GM10266 (cell line): ENCODE measurements at regions not wholly inside any gene's neighbourhood (a gene's known extent, or its start where the extent isn't known, plus 50 kb on each side); places are given as distances from the start of the nearest gene placed in this dataset.
"Not testable (repeated sequence)": the region's sequence is repeated elsewhere in the genome, so short reads cannot be mapped to it uniquely, and the experiment has no call there.

Source experiments
- DNase-seq: peaks from one replicate; pipeline ENCODE4 v3.0.0; 2012; ENCODE audit errors: extremely low spot score
- TF ChIP-seq, protein P1 (sequence below): IDR thresholded peaks from 2 replicates; pipeline ENCODE4 v1.5.1; 2012; ENCODE audit warnings: mild to moderate bottlenecking, low read depth; ENCODE audit not compliant: control insufficient read depth, insufficient read depth; ENCODE audit errors: missing control alignments

DNA sequence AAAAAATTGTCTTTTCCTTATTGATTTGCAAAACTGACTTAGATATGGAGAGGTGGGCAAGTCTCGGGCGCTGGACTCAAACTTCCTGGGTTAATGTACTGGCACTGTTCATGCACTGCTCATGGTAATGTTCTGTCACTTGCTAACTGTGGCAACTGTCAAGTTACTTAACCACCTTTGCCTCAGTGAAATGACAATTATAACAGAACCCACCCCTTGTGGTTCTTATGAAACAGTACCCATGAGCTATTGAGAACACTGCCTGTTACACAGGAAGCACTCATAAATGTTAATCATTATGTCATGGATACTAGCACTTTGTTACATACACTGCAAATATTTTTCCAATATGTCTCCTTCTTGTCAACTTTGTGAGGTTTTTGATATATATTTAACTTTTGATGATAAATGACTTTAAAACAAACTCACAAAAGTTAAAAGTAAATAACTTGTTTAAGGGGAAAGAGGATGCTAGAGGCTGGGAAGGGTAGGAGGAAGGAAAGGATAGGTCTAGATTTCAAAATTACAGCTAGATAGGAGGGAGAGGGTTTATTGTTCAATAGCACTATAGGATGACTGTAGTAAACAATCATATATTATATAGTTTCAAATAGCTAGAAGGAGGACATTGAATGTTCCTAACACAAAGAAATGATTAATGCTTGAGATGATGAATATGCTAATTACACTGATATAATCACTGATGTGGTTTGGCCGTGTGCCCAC, 342.5 kb downstream of the ADGRL2 start:
- DNase-seq, result no peak
- TF ChIP-seq, protein P1, sequence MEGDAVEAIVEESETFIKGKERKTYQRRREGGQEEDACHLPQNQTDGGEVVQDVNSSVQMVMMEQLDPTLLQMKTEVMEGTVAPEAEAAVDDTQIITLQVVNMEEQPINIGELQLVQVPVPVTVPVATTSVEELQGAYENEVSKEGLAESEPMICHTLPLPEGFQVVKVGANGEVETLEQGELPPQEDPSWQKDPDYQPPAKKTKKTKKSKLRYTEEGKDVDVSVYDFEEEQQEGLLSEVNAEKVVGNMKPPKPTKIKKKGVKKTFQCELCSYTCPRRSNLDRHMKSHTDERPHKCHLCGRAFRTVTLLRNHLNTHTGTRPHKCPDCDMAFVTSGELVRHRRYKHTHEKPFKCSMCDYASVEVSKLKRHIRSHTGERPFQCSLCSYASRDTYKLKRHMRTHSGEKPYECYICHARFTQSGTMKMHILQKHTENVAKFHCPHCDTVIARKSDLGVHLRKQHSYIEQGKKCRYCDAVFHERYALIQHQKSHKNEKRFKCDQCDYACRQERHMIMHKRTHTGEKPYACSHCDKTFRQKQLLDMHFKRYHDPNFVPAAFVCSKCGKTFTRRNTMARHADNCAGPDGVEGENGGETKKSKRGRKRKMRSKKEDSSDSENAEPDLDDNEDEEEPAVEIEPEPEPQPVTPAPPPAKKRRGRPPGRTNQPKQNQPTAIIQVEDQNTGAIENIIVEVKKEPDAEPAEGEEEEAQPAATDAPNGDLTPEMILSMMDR, result no peak

DNA sequence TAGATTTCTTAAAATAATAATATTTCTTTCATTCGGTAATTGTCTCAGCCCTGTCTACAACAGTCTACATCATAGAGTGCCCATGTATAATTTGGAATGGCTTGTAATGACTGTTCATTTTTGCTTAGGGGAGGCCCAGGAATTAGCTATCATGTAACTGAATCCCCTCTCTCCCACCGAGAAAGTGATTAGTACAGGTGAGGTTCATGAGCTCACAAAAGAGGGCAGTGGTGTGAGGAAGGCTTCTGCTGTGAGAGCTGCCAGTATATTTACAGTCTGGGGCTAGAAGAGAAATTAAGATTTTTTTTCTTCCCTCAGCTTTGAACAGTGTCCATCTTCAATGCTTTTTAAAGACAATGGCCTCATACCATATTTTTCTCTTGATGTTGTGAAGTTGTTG, 340.7 kb downstream of the ADGRL2 start:
- TF ChIP-seq, protein P1, result no peak
- DNase-seq, result no peak

GRCh38 chr1:82139751-82140468, 339.2 kb downstream of the ADGRL2 start:
- no peak for DNase-seq
- TF ChIP-seq, protein P1, result no peak

DNA sequence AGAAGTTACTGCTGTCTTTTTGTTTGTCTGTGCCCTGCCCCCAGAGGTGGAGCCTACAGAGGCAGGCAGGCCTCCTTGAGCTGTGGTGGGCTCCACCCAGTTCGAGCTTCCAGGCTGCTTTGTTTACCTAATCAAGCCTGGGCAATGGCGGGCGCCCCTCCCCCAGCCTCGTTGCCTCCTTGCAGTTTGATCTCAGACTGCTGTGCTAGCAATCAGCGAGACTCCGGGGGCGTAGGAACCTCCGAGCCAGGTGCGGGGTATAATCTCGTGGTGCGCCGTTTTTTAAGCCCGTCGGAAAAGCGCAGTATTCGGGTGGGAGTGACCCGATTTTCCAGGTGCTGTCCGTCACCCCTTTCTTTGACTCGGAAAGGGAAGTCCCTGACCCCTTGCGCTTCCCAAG, 335.6 kb downstream of the ADGRL2 start:
- DNase-seq, result not testable (repeated sequence)

- no peak for DNase-seq
- TF ChIP-seq, protein P1, result no peak
Observed at GRCh38 chr1:82125866-82126265, 325.1 kb downstream of the ADGRL2 start.

GRCh38 chr1:82125119-82125518, 324.4 kb downstream of the ADGRL2 start:
- no peak for DNase-seq
- TF ChIP-seq, protein P1, result no peak

DNA sequence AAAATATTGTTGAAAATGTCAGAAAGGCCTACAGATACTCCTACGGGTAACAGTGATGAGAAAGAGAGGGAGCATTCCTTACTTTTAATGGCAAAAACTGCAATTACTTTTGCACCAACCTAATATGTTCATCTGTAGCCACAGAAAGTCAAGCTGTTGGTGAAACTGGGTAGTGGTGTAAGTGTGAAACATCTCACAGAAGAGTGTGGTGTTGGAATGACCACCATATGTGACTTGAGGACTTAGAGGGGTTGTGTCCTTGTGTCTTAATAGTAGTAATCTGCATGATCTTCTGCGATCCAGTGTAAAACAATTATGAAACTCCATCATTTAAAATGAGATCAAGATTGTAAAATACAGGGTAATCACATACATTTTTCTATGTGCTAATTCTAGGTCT, 320.7 kb downstream of the ADGRL2 start:
- TF ChIP-seq, protein P1, result no peak

DNA sequence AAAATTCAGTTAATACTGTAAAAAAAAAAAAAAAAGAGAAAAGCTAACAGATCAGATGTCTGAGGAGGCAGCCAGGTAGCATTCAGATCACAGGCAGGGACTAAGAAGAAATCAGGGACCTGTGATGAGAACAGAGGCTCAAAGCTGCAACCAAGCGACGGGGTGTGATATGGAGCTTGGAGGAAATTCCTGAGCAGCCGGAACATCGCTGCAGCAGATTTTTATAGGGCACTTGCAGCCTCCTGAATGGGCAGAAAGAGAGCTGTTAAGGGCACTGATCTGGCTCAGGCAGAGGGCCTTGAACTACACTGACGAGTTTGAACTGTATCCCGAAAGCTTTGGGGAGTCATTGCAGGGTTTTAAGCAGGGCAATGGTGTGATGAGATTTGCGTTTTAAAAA, 315.4 kb downstream of the ADGRL2 start:
- TF ChIP-seq, protein P1, result no peak
- no peak for DNase-seq

More for the DNA sequence above, 320.7 kb downstream of the ADGRL2 start:
- DNase-seq, result no peak
